GM12878 (cell line): ENCODE measurements at regions not wholly inside any gene's neighbourhood (a gene's known extent, or its start where the extent isn't known, plus 50 kb on each side); places are given as distances from the start of the nearest gene placed in this dataset.

Source experiments
- BMI1 ChIP-seq: fragments of 450-650 bp; IDR thresholded peaks from 2 replicates; pipeline ENCODE4 v1.6.1; 2016; ENCODE audit warnings: mild to moderate bottlenecking, moderate library complexity, borderline replicate concordance
- CTCF ChIP-seq, 3 experiments: IDR thresholded peaks in 2 of 3; conservative IDR thresholded peaks in 1 of 3; 2 replicates each; pipeline ENCODE4 v1.5.1; 2011; ENCODE audit warnings: low read depth in 3 of 3, low read length in 3 of 3, mild to moderate bottlenecking in 3 of 3, control low read depth in 2 of 3, moderate library complexity in 2 of 3, inconsistent platforms in 1 of 3, mixed read lengths in 1 of 3; ENCODE audit not compliant: control insufficient read depth in 2 of 3, insufficient read depth in 1 of 3; ENCODE audit errors: extremely low read depth in 1 of 3
- ELK1 ChIP-seq: IDR thresholded peaks from 2 replicates; pipeline ENCODE4 v1.6.1; 2012; ENCODE audit warnings: low read depth, low read length, improper control_type of control experiment
- EP300 ChIP-seq, 2 experiments: fragments of 150-350 bp in 1 of 2; IDR thresholded peaks; 2 replicates each; pipeline ENCODE4 v1.6.1; 2011 to 2012; ENCODE audit warnings: low read depth in 2 of 2, low read length in 2 of 2, borderline replicate concordance in 1 of 2, improper control_type of control experiment in 1 of 2, inconsistent platforms in 1 of 2; ENCODE audit not compliant: control insufficient read depth in 1 of 2
- FOS ChIP-seq: IDR thresholded peaks from 3 replicates; pipeline ENCODE4 v1.6.1; 2011; ENCODE audit warnings: borderline replicate concordance; ENCODE audit not compliant: insufficient read length; ENCODE audit errors: extremely low read depth
- MEF2A ChIP-seq: IDR thresholded peaks from 2 replicates; pipeline ENCODE4 v1.6.1; 2011; ENCODE audit warnings: low read depth, mild to moderate bottlenecking, low read length, moderate library complexity; ENCODE audit not compliant: insufficient read depth
- POLR2A ChIP-seq: IDR thresholded peaks from 2 replicates; pipeline ENCODE4 v1.6.1; 2011; ENCODE audit warnings: low read depth, mild to moderate bottlenecking, low read length
- POLR2AphosphoS2 ChIP-seq: IDR thresholded peaks from 2 replicates; pipeline ENCODE4 v1.6.1; 2011; ENCODE audit warnings: low read depth, mild to moderate bottlenecking, low read length, improper control_type of control experiment, moderate library complexity
- POLR2AphosphoS5 ChIP-seq: IDR thresholded peaks from 2 replicates; pipeline ENCODE4 v1.6.1; 2011; ENCODE audit warnings: mild to moderate bottlenecking, low read length, inconsistent platforms
- REST ChIP-seq: IDR thresholded peaks from 2 replicates; pipeline ENCODE4 v1.6.1; 2012; ENCODE audit warnings: mild to moderate bottlenecking, low read depth, low read length
- RFX5 ChIP-seq: IDR thresholded peaks from 2 replicates; pipeline ENCODE4 v1.6.1; 2011; ENCODE audit warnings: low read depth, low read length, improper control_type of control experiment
- SP1 ChIP-seq: IDR thresholded peaks from one replicate; pipeline ENCODE4 v1.6.1; 2011; ENCODE audit warnings: low read depth, low read length

GRCh38 chr11:57103899-57104605 lies 77.7 kb upstream of the LRRC55 start:
- no peak for TF ChIP-seq CTCF (IDR thresholded peaks at IDR 0.05 in 2 of 3, conservative IDR thresholded peaks at IDR 0.05 in 1 of 3; ENCODE audit: control insufficient read depth in 2 of 3, extremely low read depth in 1 of 3, insufficient read depth in 1 of 3, low read depth in 3 of 3, low read length in 3 of 3)
- no peak for TF ChIP-seq REST
- TF ChIP-seq BMI1, result no peak
- TF ChIP-seq ELK1, result no peak
- TF ChIP-seq POLR2A, result no peak
- no peak for TF ChIP-seq SP1
- no peak for TF ChIP-seq EP300 (IDR thresholded peaks at IDR 0.05; ENCODE audit: borderline replicate concordance in 1 of 2, control insufficient read depth in 1 of 2, low read depth in 2 of 2, low read length in 2 of 2)
- no peak for TF ChIP-seq MEF2A
- TF ChIP-seq POLR2AphosphoS2, result no peak
- no peak for TF ChIP-seq FOS
- TF ChIP-seq RFX5, result no peak
- no peak for TF ChIP-seq POLR2AphosphoS5
